Sigmoid colon (tissue), 4 donors: ENCODE measurements at regions not wholly inside any gene's neighbourhood (a gene's known extent, or its start where the extent isn't known, plus 50 kb on each side); places are given as distances from the start of the nearest gene placed in this dataset.

ENCODE experiments used
- CTCF ChIP-seq, 4 experiments: fragments of 450-650 bp in 3 of 4; fragments of 200-600 bp in 1 of 4; IDR thresholded peaks; one replicate each; pipeline ENCODE4 v1.5.1; 2016 to 2019; ENCODE audit warnings: antibody characterized with exemption in 4 of 4, mild to moderate bottlenecking in 3 of 4, moderate library complexity in 2 of 4
- EP300 ChIP-seq, 4 donors: sonication (generic); formaldehyde crosslinking; IDR thresholded peaks; one replicate each; pipeline ENCODE4 v1.6.1; 2017; ENCODE audit warnings: antibody characterized with exemption in 4 of 4
- POLR2A ChIP-seq, 2 donors: fragments of 450-650 bp; IDR thresholded peaks; one replicate each; pipeline ENCODE4 v1.6.1; 2016; ENCODE audit warnings: antibody characterized with exemption in 2 of 2, mild to moderate bottlenecking in 2 of 2, moderate library complexity in 2 of 2
- POLR2AphosphoS5 ChIP-seq, 4 donors: sonication (generic); formaldehyde crosslinking; IDR thresholded peaks; one replicate each; pipeline ENCODE4 v1.6.1; 2017; ENCODE audit warnings: antibody characterized with exemption in 4 of 4

DNA sequence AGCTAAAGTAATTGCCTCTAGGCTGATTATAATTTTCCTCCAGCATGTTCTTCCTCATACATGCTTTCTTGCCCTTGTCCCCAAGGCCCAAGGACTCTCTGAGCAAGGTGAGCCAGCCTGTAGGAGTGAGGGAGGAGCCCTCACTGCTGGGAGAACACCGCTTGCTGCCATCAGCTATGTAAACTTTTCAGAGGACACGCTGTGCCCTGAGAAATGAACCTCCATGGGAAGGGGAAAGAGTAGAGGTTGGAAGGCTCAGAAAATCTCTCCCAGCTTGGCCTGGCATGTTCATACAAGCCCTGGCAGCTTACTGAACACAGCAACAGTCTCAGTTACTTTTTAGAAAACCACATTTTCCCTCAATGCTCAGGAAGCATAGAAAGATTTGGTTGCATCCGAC, 103.0 kb upstream of the SLC24A5 start:
- TF ChIP-seq CTCF (IDR thresholded peaks at IDR 0.05) (no peak), EP300 (IDR thresholded peaks at IDR 0.05) (no peak), POLR2A (IDR thresholded peaks at IDR 0.05) (no peak), POLR2AphosphoS5 (IDR thresholded peaks at IDR 0.05) (no peak)
